Fibroblast of lung (primary cell): ENCODE measurements at regions not wholly inside any gene's neighbourhood (a gene's known extent, or its start where the extent isn't known, plus 50 kb on each side); places are given as distances from the start of the nearest gene placed in this dataset.

Experiments used
- EZH2 ChIP-seq: IDR thresholded peaks from 2 replicates; pipeline ENCODE4 v1.5.1; 2012; ENCODE audit warnings: low read length, control low read depth, mild to moderate bottlenecking; ENCODE audit errors: missing control alignments
- TF ChIP-seq, protein P1 (sequence below), 2 donors: IDR thresholded peaks in 1 of 2; conservative IDR thresholded peaks in 1 of 2; 1 replicate in 1 of 2; 2 replicates in 1 of 2; pipeline ENCODE4 v1.5.1; 2011 to 2012; ENCODE audit warnings: low read length in 2 of 2, control low read depth in 1 of 2, inconsistent platforms in 1 of 2, low read depth in 1 of 2, mild to moderate bottlenecking in 1 of 2

DNA sequence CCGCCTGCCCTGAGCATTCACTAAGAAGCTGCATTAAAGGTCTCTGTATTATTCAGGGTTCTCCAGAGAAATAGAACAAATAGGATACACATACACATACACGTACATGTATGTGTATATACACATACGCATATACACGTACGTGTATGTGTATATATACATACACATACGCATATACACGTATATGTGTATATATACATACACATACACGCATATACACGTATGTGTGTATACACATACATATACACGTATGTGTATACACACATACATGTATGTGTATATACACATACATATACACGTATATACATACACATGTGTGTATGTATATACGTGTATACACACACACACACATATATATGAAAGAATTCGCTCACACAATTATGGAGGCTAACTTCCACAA lies 108.9 kb upstream of the BARHL2 start:
- TF ChIP-seq, protein P1, sequence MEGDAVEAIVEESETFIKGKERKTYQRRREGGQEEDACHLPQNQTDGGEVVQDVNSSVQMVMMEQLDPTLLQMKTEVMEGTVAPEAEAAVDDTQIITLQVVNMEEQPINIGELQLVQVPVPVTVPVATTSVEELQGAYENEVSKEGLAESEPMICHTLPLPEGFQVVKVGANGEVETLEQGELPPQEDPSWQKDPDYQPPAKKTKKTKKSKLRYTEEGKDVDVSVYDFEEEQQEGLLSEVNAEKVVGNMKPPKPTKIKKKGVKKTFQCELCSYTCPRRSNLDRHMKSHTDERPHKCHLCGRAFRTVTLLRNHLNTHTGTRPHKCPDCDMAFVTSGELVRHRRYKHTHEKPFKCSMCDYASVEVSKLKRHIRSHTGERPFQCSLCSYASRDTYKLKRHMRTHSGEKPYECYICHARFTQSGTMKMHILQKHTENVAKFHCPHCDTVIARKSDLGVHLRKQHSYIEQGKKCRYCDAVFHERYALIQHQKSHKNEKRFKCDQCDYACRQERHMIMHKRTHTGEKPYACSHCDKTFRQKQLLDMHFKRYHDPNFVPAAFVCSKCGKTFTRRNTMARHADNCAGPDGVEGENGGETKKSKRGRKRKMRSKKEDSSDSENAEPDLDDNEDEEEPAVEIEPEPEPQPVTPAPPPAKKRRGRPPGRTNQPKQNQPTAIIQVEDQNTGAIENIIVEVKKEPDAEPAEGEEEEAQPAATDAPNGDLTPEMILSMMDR (conservative IDR thresholded peaks at IDR 0.05 in 1 of 2, IDR thresholded peaks at IDR 0.05 in 1 of 2; ENCODE audit: low read depth in 1 of 2, low read length in 2 of 2): no peak
- TF ChIP-seq EZH2: no peak
